Stomach (tissue), 8 donors: ENCODE measurements at regions not wholly inside any gene's neighbourhood (a gene's known extent, or its start where the extent isn't known, plus 50 kb on each side); places are given as distances from the start of the nearest gene placed in this dataset.

Source experiments
- DNase-seq, 2 donors: peaks; one replicate each; pipeline versions ENCODE4 v3.0.0 to v3.0.0-alpha.2; 2013 to 2019
- H3K27ac ChIP-seq, 5 donors: fragments of 200-600 bp in 4 of 5; sonication (generic) in 4 of 5; one replicate each; pipeline ENCODE4 v1.5.1; 2013 to 2019; ENCODE audit warnings: mild to moderate bottlenecking in 1 of 5, moderate library complexity in 1 of 5
- H3K27me3 ChIP-seq, 3 donors: fragments of 200-600 bp; sonication (generic); one replicate each; pipeline ENCODE4 v1.5.1; 2017 to 2019; ENCODE audit warnings: mixed run types in 1 of 3
- H3K36me3 ChIP-seq, 4 donors: fragments of 200-600 bp; sonication (generic); 1 replicate in 3 of 4; 2 replicates in 1 of 4; pipeline ENCODE4 v1.5.1; 2016 to 2019
- H3K4me1 ChIP-seq, 4 donors: fragments of 200-600 bp; sonication (generic); one replicate each; pipeline ENCODE4 v1.5.1; 2016 to 2019
- H3K4me3 ChIP-seq, 4 donors: fragments of 200-600 bp; sonication (generic) in 3 of 4; one replicate each; pipeline ENCODE4 v1.5.1; 2016 to 2019; ENCODE audit warnings: mild to moderate bottlenecking in 1 of 4
- H3K9me3 ChIP-seq, 4 donors: fragments of 200-600 bp; sonication (generic); one replicate each; pipeline ENCODE4 v1.5.1; 2016 to 2019
- EP300 ChIP-seq: sonication (generic); formaldehyde crosslinking; IDR thresholded peaks from one replicate; pipeline ENCODE4 v1.6.1; 2017; ENCODE audit warnings: antibody characterized with exemption
- POLR2A ChIP-seq, 4 donors: fragments of 450-650 bp; IDR thresholded peaks; one replicate each; pipeline ENCODE4 v1.6.1; 2016; ENCODE audit warnings: antibody characterized with exemption in 4 of 4, control low read depth in 2 of 4, mild to moderate bottlenecking in 1 of 4, moderate library complexity in 1 of 4
- POLR2AphosphoS5 ChIP-seq, 3 donors: sonication (generic); formaldehyde crosslinking; IDR thresholded peaks; one replicate each; pipeline ENCODE4 v1.6.1; 2016; ENCODE audit warnings: antibody characterized with exemption in 3 of 3
- WGBS, 5 donors: extraction: QIAGEN DNeasy Blood & Tissue Kit in 3 of 5; methylation state at CpG; one replicate each; pipeline versions ENCODE4 v1.1.5 to v1.1.7; 2013 to 2018; 5-methylcytosine and 5-hydroxymethylcytosine counted together
- intact Hi-C: fragments of 100-400 bp; cut with DNase I; formaldehyde crosslinking; loops from one replicate; pipeline ENCODE4 v1.15.1; 2023; ENCODE audit warnings: low total_unique reads
- TF ChIP-seq, protein P1 (sequence below), 7 experiments: fragments of 450-650 bp in 4 of 7; fragments of 200-600 bp in 3 of 7; sonication (generic) in 3 of 7; IDR thresholded peaks; one replicate each; pipeline ENCODE4 v1.5.1; 2016 to 2019; ENCODE audit warnings: antibody characterized with exemption in 7 of 7, control low read depth in 2 of 7, mild to moderate bottlenecking in 1 of 7
- donor health status: healthy with polysubstance abuse.
- donor health status: Bipolar disorder and iron deficiency.
- donor health status: healthy.

DNA sequence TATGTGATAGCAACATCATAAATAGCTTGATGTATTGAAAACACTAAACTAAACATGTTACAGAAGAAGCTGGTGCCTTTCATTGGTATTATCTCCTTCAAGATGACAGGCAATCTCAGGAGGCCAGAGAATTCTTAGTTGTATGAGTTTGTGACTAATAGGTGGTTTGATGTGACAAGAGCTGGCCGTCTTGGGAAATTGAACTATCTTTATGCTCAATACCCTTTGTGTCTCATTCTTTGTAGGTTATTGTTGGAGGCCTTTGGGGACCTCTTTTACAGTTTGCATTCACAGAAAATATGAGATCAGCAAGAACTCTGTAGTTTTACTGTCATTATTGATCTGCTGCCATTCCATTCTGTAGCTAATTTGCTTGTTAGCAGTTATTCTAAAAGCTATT, 659.2 kb upstream of the PITX2 start:
- WGBS, 5 donors, result 55 to 79% (median 72%) methylated on average over 1 of the region's 1 CpG
- Histone ChIP-seq H3K9me3 (no peaks in the 10 kb centered on the region), H3K4me1 (no peaks in the 10 kb centered on the region), H3K36me3 (no peaks in the 10 kb centered on the region), H3K4me3 (no peak overlapping the region), H3K27me3 (no peaks in the 10 kb centered on the region), H3K27ac (no peak overlapping the region)
- intact Hi-C loops, result no loop called here
- no peak for DNase-seq
- TF ChIP-seq EP300 (no peak), POLR2AphosphoS5 (IDR thresholded peaks at IDR 0.05) (no peak), POLR2A (IDR thresholded peaks at IDR 0.05) (no peak)
- TF ChIP-seq, protein P1, sequence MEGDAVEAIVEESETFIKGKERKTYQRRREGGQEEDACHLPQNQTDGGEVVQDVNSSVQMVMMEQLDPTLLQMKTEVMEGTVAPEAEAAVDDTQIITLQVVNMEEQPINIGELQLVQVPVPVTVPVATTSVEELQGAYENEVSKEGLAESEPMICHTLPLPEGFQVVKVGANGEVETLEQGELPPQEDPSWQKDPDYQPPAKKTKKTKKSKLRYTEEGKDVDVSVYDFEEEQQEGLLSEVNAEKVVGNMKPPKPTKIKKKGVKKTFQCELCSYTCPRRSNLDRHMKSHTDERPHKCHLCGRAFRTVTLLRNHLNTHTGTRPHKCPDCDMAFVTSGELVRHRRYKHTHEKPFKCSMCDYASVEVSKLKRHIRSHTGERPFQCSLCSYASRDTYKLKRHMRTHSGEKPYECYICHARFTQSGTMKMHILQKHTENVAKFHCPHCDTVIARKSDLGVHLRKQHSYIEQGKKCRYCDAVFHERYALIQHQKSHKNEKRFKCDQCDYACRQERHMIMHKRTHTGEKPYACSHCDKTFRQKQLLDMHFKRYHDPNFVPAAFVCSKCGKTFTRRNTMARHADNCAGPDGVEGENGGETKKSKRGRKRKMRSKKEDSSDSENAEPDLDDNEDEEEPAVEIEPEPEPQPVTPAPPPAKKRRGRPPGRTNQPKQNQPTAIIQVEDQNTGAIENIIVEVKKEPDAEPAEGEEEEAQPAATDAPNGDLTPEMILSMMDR (IDR thresholded peaks at IDR 0.05), result no peak

DNA sequence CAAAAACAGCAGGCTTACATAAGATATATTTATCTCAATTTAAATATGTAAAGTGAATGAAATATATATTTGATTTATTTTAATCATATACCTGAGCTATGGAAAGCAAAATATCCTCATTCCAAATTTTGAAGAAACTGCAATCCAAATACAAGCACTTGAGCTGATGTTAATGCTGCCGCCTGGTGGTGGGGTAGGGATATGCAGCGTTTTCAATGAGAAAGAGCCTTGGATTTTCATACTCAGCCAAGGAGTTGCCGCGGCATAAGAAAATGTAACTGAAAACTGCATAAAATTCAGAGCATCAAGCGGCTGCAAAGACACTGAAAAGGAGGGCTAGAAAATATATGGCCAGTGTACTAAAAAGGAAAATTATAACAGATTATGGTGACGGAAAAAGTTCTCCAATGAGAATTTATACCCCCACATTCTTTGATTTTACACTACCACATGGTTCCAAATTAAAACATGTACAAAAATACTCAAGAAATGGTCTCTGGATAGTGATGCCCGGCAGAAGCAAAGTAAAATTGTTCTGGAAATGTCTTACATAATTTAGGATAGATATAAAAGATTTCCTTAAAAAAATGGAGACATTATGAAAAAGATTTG, 660.3 kb upstream of the PITX2 start:
- no peaks in the 10 kb centered on the region for H3K4me1 ChIP-seq
- H3K27me3 ChIP-seq, result no peaks in the 10 kb centered on the region
- intact Hi-C loops, result no loop called here
- TF ChIP-seq, protein P1 (IDR thresholded peaks at IDR 0.05), result peak in 5 of 7 experiments; percentile 32 to 67 (median 62)
- no peak for TF ChIP-seq EP300
- H3K9me3 ChIP-seq, result no peaks in the 10 kb centered on the region
- no peaks in the 10 kb centered on the region for H3K36me3 ChIP-seq
- DNase-seq, result peak; percentile 63 to 65
- H3K4me3 ChIP-seq, result no peak overlapping the region
- no peak overlapping the region for H3K27ac ChIP-seq
- WGBS, 5 donors, result 17 to 25% (median 22%) methylated on average over 7 of the region's 7 CpGs

DNA sequence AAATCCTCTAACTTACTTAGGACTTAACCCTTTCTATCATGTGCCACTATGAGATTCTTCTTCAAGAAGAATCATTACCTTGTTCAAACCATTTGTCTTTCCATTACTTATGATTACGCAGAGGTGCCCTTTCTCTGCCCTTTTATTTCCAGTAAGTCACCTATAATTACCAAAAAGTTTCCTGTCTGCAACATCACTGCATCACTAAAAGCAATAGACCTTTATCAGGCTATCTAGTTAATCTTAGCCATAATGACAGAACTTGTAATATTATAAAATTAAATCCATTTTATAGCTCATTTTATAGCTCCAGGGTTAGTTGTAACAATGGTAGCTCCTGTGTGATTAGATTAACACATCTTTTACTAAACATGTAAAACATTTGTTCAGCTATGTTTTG, 673.6 kb upstream of the PITX2 start:
- no peak for DNase-seq
- Histone ChIP-seq H3K36me3 (no peaks in the 10 kb centered on the region), H3K4me3 (no peak overlapping the region), H3K4me1 (no peaks in the 10 kb centered on the region), H3K9me3 (no peaks in the 10 kb centered on the region), H3K27me3 (no peaks in the 10 kb centered on the region), H3K27ac (no peak overlapping the region)
- intact Hi-C loops, result no loop called here
- TF ChIP-seq POLR2AphosphoS5 (IDR thresholded peaks at IDR 0.05), result no peak
- TF ChIP-seq POLR2A (IDR thresholded peaks at IDR 0.05), result no peak
- no peak for TF ChIP-seq EP300
- TF ChIP-seq, protein P1 (IDR thresholded peaks at IDR 0.05), result no peak
- 92 to 100% (median 93%) methylated on average over 1 of the region's 1 CpG for WGBS, 5 donors

DNA sequence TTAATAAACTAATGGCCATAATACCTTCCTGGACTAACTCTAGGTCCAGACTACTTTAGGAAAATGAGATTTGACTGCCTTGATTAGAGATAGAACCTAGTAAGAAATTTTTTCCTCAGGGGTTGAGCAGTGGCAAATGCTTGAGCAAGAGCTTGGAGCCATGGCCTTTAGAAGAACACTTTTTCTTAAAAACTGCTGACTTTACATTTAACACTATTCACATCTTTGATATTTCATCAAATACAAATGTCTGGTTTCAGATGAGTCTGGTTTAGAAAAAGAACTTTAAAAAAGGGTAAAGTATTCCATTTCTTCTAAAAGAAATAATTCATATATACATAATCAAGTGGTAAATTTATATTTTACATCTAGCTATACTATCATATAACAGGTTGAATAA, 680.9 kb upstream of the PITX2 start:
- no peak overlapping the region for H3K27ac ChIP-seq
- H3K27me3 ChIP-seq, result no peaks in the 10 kb centered on the region
- intact Hi-C loops, result no loop called here
- no peak overlapping the region for H3K4me3 ChIP-seq
- H3K9me3 ChIP-seq, result no peaks in the 10 kb centered on the region
- H3K36me3 ChIP-seq, result no peaks in the 10 kb centered on the region
- TF ChIP-seq POLR2A (IDR thresholded peaks at IDR 0.05), result no peak
- no peak for TF ChIP-seq POLR2AphosphoS5 (IDR thresholded peaks at IDR 0.05)
- TF ChIP-seq, protein P1 (IDR thresholded peaks at IDR 0.05), result no peak
- no peak for TF ChIP-seq EP300
- no peaks in the 10 kb centered on the region for H3K4me1 ChIP-seq
- DNase-seq, result no peak
